ENCODE measurements at regions not wholly inside any gene's neighbourhood (a gene's known extent, or its start where the extent isn't known, plus 50 kb on each side); places are given as distances from the start of the nearest gene placed in this dataset.
"Not testable (repeated sequence)": the region's sequence is repeated elsewhere in the genome, so short reads cannot be mapped to it uniquely, and the experiment has no call there.

DNA sequence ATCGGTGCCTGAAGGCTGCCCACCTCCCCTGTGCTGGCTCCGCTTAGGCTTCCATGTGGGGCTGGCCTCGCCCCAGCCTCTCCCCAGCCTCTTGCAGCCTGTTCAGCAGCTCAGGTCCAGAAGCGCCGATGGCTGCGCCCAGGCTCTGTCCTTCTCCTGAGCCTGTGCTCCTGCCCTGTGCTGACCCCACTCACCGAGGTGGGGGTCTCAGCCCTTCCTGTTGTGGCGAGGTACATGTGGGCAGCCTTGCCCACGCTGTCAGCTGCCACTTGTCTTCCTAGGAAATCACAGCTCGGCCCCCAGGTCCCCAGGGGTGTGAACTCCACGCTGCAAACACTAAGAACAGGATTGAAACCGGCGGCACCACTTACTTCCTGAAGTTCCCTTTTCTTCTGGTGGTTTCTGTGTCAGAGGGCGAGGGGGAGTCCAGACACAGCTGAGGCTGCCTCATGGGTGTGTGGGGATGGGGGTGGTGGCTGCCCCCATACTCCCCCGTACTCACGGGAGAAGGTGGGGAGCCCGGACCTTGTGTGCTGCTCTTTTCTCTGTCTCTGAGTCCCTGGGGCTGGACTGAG lies 249.1 kb downstream of the TMEM121 start:
- not testable (repeated sequence) for TF ChIP-seq IRF2 (CRISPR knock-in tag; IDR thresholded peaks at IDR 0.05); POLR2A (IDR thresholded peaks at IDR 0.05; ENCODE audit: insufficient read depth in 1 of 2, low read depth in 2 of 2, low read length in 2 of 2); ZNF121 (CRISPR knock-in tag; IDR thresholded peaks at IDR 0.05); ZKSCAN1 (IDR thresholded peaks at IDR 0.05; ENCODE audit: low read length); YEATS2 (CRISPR knock-in tag; IDR thresholded peaks at IDR 0.05; ENCODE audit: borderline replicate concordance); RFX3 (CRISPR knock-in tag; IDR thresholded peaks at IDR 0.05); ISX (CRISPR knock-in tag; conservative IDR thresholded peaks at IDR 0.05); SRF (IDR thresholded peaks at IDR 0.05; ENCODE audit: low read depth, low read length)
- TF ChIP-seq, protein P1, sequence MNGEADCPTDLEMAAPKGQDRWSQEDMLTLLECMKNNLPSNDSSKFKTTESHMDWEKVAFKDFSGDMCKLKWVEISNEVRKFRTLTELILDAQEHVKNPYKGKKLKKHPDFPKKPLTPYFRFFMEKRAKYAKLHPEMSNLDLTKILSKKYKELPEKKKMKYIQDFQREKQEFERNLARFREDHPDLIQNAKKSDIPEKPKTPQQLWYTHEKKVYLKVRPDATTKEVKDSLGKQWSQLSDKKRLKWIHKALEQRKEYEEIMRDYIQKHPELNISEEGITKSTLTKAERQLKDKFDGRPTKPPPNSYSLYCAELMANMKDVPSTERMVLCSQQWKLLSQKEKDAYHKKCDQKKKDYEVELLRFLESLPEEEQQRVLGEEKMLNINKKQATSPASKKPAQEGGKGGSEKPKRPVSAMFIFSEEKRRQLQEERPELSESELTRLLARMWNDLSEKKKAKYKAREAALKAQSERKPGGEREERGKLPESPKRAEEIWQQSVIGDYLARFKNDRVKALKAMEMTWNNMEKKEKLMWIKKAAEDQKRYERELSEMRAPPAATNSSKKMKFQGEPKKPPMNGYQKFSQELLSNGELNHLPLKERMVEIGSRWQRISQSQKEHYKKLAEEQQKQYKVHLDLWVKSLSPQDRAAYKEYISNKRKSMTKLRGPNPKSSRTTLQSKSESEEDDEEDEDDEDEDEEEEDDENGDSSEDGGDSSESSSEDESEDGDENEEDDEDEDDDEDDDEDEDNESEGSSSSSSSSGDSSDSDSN (CRISPR knock-in tag; IDR thresholded peaks at IDR 0.05): not testable (repeated sequence)
- TF ChIP-seq, protein P2, sequence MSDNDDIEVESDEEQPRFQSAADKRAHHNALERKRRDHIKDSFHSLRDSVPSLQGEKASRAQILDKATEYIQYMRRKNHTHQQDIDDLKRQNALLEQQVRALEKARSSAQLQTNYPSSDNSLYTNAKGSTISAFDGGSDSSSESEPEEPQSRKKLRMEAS (IDR thresholded peaks at IDR 0.05): not testable (repeated sequence)
- TF ChIP-seq, protein P3, sequence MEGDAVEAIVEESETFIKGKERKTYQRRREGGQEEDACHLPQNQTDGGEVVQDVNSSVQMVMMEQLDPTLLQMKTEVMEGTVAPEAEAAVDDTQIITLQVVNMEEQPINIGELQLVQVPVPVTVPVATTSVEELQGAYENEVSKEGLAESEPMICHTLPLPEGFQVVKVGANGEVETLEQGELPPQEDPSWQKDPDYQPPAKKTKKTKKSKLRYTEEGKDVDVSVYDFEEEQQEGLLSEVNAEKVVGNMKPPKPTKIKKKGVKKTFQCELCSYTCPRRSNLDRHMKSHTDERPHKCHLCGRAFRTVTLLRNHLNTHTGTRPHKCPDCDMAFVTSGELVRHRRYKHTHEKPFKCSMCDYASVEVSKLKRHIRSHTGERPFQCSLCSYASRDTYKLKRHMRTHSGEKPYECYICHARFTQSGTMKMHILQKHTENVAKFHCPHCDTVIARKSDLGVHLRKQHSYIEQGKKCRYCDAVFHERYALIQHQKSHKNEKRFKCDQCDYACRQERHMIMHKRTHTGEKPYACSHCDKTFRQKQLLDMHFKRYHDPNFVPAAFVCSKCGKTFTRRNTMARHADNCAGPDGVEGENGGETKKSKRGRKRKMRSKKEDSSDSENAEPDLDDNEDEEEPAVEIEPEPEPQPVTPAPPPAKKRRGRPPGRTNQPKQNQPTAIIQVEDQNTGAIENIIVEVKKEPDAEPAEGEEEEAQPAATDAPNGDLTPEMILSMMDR (CRISPR knock-in tag; IDR thresholded peaks at IDR 0.05): not testable (repeated sequence)
- TF ChIP-seq, protein P4, sequence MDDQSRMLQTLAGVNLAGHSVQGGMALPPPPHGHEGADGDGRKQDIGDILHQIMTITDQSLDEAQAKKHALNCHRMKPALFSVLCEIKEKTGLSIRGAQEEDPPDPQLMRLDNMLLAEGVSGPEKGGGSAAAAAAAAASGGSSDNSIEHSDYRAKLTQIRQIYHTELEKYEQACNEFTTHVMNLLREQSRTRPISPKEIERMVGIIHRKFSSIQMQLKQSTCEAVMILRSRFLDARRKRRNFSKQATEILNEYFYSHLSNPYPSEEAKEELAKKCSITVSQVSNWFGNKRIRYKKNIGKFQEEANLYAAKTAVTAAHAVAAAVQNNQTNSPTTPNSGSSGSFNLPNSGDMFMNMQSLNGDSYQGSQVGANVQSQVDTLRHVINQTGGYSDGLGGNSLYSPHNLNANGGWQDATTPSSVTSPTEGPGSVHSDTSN (CRISPR knock-in tag; IDR thresholded peaks at IDR 0.05; ENCODE audit: borderline replicate concordance): not testable (repeated sequence)
- TF ChIP-seq, protein P5, sequence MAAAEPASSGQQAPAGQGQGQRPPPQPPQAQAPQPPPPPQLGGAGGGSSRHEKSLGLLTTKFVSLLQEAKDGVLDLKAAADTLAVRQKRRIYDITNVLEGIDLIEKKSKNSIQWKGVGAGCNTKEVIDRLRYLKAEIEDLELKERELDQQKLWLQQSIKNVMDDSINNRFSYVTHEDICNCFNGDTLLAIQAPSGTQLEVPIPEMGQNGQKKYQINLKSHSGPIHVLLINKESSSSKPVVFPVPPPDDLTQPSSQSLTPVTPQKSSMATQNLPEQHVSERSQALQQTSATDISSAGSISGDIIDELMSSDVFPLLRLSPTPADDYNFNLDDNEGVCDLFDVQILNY (CRISPR knock-in tag; conservative IDR thresholded peaks at IDR 0.05): not testable (repeated sequence)

Measured in HepG2 (cell line).